GM21529 (cell line): ENCODE measurements at regions not wholly inside any gene's neighbourhood (a gene's known extent, or its start where the extent isn't known, plus 50 kb on each side); places are given as distances from the start of the nearest gene placed in this dataset.
A peak's percentile ranks its signal among the peaks of the same experiment; 100 is the strongest.
"Not testable (repeated sequence)": the region's sequence is repeated elsewhere in the genome, so short reads cannot be mapped to it uniquely, and the experiment has no call there.

Experiments
- ATAC-seq: cut with Tn5 transposase; IDR thresholded peaks from one replicate; pipeline ENCODE4 v1.9.1; 2021; ENCODE audit not compliant: unreplicated experiment

DNA sequence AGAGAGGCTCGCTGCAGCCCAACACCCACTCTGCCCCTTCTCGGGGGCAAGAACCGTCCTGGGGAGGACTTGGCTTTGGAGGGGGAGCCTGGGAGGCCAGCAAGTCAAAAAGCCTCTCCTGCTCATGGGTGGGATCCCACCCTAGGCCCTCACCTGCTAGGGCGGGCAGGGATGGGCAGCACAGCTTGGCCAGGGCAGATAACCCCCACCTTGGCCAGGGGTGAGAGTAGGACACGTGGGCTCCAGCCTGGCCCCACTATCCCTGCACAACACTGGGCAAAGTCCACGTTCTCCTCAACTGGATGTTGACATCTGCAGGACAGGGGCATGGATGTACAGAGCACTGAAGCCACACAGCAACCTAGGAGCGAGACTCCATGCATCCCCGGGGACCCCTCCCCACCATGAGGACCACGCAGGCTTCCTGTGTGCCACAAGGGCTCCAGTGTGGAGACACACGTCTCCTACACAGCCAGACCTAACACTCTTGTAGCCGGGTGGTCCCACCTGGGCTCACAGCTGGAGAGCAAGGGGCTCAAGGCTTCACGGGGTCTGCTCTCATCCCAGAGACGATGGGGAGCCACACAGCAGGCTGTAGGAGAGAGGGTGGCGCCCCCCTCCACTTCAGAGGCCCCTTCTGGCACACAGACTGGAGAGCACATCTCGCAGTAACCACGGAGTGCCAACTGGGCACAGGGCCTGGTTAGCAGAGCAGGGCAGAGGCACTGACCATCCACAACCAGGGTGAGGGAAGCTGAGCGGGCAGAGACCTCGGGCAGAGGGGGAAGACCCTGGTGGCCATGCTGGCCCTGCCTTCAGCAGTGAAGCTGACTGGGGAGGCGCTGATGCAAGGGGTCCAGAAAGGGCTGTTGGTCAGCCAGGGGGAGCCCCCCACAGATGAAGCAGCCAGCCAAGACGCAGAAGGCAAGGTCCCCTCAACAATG, 171.1 kb downstream of the CRYBB2 start:
- no peak for ATAC-seq

DNA sequence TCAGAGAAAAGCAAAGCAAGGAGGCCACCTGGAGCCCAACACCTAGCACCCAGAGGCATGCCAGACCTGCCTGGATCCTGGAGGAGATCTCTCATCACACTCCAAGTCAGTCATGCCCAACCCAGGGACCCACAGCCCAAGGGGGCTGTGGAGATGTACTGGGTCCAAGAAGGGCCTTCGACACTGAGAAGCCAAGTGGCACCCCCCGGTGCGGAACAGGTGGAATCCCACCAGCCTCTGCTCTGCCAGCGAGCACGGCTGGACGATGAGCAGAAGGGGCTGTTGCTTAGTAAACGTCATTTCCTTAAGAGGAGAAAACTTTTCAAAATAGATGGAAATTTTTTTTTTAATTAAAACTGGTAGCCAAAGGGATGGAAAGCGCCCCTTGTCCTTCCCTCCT, 171.9 kb upstream of the GRK3 start:
- ATAC-seq: no peak

DNA sequence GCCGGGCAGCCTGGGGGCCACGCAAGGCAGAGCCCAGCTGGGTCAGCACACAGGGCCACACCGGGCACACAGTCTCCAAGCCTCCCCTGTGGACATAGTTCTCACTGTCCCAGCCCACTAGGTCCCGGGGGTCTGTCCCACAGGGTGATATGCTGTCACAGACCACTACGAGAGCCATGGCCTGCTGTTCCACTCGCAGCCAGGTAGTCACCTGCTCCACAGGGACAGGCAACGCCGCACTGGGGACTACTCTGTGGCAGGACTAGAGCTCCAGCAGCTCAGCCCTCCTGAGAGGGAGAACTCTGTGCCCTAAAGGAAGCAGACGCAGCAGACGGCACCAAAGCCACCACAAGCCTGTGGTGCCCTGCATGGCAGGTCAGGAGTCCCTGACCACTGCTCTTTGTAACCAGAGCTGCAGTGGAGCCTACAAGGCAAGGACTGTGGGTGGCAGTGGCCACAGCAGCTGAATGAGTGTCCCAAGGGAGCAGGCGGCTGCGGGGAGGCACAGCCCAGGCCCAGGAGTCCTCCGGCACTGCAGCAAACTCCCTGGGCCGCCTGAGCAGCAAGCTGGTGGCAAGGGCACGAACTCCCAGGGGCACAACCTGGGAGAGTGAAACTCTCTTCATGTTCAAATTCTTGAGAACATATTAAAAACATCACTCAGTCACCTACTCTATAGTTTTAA, 171.2 kb upstream of the GRK3 start:
- ATAC-seq: no peak

DNA sequence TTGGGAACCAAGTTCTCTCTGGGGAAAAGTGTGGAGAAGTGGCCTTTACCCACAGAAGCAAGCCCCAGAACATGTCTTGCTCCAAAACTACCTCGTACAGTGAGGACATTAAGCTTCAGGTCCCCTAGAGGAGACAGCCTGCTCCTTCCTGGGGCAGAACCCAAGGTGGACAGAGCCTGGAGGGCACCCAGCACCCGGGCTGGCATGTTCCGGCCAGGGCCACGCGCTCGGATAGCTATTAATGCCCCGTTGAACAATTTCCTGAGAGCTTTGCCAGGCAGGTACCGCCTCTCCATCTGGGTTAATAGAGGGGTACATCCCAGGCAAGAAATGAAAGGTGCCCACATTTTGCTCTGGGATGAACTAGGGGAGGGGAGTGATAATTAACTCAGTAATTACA, 169.0 kb upstream of the GRK3 start:
- no peak for ATAC-seq

DNA sequence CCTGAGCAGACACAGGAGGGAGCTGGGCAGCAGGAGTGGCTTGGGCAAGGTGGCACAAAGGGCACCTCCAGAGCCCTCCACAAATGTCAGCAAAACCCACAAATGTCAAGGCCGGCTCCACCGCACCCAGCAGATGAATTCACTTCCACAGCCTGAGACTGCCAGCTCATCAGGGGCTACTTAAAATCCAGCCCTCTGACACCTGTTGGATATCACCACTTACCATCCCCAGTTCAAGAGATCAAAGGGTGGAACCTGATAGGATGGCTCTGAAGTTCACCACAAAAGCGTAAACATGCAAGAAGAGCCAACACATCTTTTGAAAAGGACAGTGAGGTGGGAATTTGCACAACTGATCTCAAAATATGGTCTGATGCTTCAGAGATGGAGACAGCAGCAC, 168.6 kb upstream of the GRK3 start:
- no peak for ATAC-seq

DNA sequence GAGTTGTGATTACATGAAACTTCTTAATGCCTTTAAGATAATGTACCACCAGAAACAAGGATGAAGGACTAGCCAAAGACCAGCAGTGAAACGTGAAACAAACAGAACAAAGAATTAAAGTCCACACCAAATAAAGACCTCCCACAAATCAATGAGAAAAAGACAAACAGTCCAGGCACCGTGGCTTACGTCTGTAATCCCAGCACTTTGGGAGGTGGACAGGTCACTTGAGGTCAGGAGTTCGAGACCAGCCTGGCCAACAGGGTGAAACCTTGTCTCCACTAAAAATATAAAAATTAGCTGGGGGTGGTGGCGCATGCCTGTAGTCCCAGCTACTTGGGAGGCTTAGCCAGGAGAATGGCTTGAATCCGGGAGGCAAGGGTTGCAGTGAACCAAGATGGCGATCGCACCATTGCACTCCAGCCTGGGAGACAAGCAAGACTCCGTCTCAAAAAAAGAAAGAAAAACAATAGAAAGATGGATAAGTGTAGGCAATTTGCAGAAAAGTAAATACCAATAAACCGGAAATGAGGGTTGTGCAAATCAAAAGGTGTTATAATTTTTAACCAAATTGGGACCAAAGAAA, 167.8 kb upstream of the GRK3 start:
- ATAC-seq: no peak

DNA sequence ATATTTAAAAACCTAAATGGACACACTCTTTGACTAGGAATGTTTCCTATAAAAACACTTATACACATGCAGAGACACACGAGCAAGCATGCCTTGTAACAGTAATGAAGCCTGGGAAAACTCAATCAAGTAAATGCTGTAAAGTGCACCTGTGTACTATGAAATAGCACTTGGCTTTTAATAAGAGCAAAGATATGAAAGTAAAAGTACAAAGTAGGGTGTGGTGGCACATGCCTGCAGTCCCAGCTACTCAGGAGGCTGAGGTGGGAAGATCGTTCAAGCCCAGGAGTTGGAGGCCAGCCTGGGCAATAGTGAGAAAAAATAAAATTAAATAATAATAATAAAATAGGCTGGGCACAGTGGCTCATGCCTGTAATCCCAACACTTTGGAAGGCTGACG, 166.9 kb upstream of the GRK3 start:
- ATAC-seq: no peak

DNA sequence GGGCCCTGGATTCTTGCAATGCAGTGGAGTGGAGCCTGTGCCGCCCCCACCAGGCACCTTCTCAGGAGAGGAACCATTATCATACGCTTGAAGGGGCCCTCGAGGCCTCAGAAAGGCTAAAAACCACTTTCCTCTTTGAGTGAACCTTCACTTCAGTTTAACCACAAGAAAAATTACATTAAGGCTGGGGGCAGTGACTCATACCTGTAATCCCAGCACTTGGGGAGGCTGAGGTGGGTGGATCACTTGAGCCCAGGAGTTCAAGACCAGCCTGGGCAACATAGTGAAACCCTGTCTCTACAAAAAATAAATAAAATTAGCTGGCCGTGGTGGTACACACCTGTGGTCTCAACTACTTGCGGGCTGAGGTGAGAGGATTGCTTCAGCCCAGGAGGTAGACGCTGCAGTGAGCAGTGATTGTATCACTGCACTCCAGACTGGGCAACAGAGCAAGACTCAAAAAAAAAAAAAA, 165.8 kb upstream of the GRK3 start:
- ATAC-seq: not testable (repeated sequence)

DNA sequence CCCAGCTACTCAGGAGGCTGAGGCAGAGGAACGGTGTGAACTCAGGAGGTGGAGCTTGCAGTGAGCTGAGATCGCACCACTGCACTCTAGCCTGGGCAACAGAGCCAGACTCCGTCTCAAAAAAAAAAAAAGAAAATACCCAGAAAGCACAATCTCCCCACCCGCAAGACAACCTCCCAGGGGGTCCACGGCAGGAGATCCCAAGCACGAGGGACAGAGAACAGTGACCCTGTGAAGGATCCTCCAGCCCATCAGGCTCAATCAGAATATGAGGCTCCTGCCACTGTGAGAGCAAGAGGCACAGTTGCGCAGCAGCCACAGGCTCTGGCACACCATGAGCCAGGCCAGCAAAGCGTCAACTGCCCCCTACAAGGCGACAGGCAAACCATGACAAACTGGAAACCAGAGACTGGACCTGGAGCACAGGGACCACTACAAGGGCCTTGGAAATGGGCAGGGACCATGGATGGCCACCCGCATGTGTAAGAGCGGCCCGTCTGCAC, 164.8 kb upstream of the GRK3 start:
- ATAC-seq: no peak

DNA sequence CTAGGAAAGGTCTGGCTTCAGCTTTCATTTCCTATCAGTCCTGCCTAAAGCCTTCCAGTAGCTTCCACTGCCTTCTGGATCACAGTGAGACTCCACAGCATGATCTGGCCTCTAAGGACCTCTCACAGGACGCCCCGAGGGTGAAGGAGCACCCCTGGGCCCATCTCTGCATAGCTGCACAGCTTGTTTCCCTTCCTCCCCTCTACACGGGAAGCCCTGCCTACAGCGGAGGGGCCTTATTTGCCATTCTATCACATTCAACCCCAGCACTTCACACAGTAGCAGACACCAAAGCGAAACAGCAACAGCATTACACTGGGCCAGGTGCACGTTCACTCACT, 162.3 kb upstream of the GRK3 start:
- ATAC-seq: no peak

DNA sequence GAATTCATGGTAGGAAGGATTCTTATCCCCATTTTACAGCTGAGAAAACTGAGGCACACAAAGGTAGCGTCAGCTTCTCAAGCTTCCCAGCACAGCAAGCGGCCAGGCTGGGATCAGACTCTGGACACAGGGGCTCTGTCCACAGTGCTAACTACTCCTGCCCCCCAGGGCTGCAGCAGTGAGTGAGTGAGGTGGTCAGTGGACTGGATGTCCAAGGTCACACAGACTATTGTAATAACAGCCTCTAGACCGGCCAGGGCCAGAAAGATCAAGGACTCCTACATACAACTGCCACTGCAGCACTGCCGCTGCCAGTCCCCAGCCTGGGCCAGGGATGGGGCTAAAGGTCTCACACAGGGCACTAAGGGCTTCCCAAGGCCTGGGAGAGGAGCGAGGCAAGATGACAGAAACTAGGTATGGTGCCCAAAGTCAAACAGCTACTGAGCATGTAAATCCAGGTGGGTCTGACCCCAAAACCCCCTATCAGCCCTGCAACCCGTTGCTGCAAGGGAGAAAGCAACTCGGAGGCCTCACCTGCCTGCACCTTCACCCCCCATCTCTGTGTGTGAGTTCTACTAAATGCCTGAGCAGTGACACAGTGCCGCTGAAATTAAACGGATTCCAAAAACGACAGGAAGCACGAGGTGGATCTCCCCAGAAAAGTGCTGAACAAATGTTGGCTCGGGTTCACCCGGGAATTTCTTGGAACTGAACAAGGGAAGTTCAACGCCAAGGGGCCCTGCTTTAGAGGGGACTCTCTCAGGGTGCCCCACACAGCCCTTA, 161.8 kb upstream of the GRK3 start:
- ATAC-seq: no peak

DNA sequence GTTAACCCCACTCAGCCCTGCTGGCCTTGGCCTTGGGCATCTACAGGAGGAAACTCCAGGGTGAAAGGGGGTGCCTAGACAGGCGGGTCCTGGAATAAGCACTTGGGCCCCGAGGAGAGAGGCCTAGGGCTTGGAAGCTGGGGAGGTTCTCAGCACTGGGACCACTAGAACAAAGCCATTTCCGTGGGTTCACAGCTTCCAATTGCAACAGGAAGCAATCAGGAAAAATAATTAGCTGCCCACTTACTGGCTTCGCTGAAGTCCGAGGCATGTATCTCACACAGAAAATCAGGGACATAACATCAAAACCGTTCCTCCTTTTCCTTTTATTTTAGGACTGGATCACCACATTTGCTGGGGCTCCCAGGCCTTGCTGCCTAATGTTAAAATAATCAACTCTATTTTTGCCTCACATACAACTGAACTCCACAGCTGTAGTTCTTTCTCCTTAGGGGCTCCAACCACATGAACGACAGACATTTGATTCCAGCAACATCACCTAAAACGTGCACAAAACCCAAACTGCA, 161.1 kb upstream of the GRK3 start:
- no peak for ATAC-seq

DNA sequence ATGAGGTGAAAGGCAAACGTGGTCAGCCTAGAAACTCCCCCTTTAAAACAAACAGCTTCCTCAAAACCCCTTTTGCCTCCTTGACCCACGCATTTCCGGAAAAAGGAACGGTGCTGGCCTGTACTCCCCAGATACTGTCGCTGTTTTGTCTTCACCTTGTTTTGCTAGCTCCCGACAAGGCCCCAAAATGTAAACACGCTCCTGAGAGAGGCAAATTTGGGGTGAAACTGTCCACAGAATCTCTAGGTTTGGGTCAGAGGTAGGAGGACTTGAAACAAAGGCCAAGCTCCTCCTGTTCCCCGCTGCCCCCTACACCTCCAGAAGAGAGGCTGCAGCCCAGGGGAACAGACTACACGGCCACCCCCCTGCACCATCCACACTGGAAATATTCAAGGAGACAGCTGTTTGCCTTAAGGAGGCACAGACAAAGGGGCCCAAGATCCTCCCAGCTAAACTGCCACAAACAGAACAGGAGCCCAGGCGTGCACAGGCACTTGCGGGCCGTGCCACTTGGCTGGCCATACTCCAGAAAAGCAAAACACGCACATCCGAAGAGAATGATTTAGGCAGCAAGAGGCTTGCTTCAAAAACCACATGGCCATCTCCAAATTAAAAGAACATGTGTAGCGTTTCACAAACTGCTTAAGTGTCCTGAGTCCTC, 160.5 kb upstream of the GRK3 start:
- ATAC-seq: peak; percentile 14

DNA sequence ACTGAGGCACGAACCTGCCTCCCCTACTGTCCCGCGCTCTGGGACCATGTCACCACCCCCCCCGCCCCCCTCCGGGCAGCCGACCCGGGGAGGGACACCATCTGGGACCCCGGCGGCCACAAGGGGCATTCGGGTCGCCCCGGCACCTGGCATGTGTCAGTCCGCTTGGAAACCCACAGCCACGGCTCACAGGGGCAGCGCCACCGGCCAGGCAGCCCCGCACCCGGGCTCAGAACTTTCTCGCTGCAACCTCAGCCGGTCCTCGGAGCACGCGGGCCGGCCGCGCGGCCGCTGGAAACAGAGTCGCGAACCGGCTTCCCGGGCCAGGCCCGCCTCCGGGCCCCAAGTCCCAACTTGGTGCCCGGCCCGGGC, 159.9 kb upstream of the GRK3 start:
- ATAC-seq: peak; percentile 26

DNA sequence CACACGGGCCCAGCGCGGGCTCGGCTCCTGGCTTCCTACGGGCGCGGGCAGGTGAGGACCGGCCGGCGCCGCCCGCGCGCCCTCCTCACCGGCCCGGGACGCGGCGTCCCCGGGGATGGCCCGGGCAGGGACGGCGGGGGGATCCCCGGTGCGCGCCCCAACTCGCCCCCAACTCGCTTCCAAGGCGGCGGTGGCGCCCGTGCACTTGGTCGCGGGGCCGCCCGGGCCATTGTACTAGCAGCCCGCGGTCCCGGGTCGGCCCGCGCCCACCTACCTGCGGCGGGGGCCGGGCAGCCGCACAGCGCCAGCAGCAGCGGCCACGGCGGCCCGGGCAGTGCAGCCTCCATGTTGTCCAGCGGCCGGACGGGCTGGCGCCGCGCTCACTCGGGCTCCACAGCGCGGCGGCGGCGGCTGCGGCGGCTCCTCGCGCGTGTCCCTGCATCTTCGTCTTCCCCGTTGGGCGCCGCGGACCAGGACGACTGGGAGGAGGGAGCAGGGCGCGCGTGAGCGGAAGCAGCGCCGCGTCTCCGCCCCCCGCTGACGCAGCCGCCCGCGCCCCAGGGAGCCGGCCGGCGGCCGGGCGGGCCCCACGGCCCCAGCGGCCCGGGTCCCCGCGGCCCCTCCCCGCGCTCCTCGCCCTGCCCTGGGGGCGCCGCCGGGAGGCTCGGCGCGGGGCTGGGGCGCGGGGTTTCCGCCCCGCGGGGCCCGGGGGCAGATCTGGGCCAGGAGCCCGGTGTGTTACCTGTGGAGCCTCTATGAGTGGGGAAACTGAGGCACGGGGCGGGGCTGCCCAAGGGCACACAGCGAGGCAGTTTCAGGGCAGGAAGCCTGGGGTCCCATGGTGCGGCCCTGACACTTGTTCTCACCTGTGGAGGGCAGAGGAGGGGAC, 159.3 kb upstream of the GRK3 start:
- ATAC-seq: peak; percentile 56

DNA sequence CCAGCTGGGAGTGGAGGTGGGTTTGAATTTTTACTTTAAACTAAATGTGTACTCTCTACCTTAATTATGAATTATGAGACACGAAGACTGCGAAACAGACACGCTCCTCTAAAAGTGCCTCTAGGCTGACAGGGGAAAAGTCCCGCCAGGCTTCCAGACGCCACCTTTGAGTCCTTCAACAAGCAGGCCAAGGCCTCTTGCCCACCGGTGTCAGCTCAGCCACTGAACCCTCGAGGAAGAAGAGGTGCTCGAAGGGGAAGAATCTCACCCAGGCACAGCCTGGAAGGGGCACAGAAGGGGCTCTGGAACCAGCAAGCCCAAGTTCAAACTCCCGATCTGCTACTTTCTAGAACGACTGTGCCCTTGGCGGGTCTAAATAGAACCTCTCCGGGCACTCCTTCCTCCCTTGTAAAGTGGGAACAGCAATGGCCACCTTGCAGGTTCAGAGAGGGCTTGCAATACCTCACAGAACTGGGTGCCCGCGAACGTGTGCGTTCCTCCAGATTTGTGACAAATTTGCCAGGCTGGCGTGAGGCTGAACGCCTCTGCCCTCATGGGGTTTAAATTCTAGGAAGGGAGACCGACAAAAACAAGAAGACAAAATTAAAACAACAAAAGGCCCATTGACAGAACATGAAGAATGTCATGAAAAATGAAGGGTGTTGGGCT, 158.5 kb upstream of the GRK3 start:
- ATAC-seq: no peak

DNA sequence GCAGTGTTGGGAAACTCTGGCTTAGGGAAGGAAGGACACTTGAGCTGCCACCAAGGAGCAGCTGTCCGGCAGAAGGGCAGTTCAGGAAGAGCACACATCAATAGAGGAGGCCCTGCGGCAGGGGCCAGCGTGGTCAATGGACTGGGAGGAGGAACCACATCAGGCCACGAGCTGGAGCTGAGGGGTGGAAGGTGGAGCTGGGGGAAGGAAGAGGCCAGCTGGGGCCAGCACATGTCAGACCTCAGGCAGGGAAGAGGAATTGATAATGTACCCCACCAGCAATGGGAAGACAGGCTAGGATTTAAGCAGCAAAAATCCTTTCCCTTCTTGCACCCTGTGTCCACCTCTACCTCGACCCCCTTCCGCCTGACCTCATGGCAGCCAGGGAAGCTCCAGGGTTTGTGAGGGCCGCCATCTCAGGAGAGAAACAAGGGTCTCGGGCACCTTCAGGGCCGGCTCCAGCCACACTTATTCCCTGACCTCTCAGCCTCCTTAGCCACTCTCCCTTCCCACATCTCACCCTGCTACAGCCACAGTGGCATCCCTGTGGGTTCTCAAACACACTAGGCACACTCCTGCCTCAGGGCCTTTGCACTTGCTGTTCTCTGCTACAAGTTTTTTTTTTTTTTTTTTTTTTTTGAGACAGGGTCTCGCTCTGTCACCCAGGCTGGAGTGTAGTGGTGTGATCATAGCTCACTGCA, 157.8 kb upstream of the GRK3 start:
- ATAC-seq: no peak

DNA sequence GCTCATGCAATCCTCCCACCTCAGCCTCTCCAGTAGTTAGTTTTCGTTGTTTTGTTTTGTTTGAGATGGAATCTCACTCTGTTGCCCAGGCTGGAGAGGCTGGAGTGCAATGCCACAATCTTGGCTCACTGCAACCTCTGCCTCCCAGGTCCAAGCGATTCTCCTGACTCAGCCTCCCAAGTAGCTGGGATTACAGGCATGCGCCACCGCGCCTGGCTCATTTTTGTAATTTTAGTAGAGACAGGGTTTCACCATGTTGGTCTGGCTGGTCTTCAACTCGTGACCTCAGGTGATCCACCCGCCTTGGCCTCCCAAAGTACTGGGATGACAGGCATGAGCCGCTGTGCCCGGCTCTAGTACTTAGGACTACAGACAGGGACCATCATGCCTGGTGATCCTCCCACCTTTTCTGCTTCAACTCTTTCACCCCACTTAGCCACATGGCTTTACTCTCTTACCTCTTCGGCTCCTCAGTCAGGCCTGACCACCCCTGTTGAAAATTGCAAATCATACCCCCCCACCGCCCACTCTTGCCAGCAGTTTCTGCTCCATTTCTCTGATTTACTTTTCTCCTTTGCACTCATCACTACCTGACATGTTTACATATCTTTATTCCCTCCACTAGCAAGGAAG, 157.1 kb upstream of the GRK3 start:
- ATAC-seq: no peak
